Breast epithelium (tissue), 3 donors: ENCODE measurements at regions not wholly inside any gene's neighbourhood (a gene's known extent, or its start where the extent isn't known, plus 50 kb on each side); places are given as distances from the start of the nearest gene placed in this dataset.

Experiments used
- POLR2AphosphoS5 ChIP-seq, 3 donors: sonication (generic); formaldehyde crosslinking; IDR thresholded peaks; one replicate each; pipeline ENCODE4 v1.6.1; 2017; ENCODE audit warnings: antibody characterized with exemption in 3 of 3
- TF ChIP-seq, protein P1 (sequence below), 3 donors: fragments of 450-650 bp; IDR thresholded peaks; one replicate each; pipeline ENCODE4 v1.5.1; 2016 to 2017; ENCODE audit warnings: antibody characterized with exemption in 3 of 3, mild to moderate bottlenecking in 3 of 3, moderate library complexity in 3 of 3

DNA sequence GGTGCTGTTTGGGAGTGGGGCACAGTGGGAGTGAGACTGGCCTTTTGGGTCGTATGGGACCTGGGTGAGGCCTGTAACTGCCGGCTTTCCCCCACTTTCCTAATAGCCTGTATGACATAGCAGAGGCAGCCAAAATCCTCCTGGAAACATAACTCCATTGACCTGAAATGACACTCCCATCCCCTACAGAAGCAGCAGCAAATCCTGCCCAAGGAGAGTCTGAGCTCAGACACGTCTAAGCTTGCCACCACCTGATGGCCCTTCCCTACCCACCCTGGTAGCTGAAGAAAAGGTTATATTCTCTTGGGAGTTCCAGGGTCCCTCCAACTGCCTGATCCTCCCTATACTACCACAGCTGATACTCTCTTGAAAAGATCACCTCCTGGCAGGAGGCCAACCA is 179.8 kb upstream of the ARRDC3 start:
- TF ChIP-seq, protein P1, sequence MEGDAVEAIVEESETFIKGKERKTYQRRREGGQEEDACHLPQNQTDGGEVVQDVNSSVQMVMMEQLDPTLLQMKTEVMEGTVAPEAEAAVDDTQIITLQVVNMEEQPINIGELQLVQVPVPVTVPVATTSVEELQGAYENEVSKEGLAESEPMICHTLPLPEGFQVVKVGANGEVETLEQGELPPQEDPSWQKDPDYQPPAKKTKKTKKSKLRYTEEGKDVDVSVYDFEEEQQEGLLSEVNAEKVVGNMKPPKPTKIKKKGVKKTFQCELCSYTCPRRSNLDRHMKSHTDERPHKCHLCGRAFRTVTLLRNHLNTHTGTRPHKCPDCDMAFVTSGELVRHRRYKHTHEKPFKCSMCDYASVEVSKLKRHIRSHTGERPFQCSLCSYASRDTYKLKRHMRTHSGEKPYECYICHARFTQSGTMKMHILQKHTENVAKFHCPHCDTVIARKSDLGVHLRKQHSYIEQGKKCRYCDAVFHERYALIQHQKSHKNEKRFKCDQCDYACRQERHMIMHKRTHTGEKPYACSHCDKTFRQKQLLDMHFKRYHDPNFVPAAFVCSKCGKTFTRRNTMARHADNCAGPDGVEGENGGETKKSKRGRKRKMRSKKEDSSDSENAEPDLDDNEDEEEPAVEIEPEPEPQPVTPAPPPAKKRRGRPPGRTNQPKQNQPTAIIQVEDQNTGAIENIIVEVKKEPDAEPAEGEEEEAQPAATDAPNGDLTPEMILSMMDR (IDR thresholded peaks at IDR 0.05), result no peak
- TF ChIP-seq POLR2AphosphoS5 (IDR thresholded peaks at IDR 0.05), result no peak
